CD4-positive, alpha-beta T cell treated with Interferon gamma for 1 hour (primary cell): ENCODE measurements at regions not wholly inside any gene's neighbourhood (a gene's known extent, or its start where the extent isn't known, plus 50 kb on each side); places are given as distances from the start of the nearest gene placed in this dataset.

Experiments used
- DNase-seq: peaks from one replicate; pipeline ENCODE4 v3.0.0-alpha.2; 2020

DNA sequence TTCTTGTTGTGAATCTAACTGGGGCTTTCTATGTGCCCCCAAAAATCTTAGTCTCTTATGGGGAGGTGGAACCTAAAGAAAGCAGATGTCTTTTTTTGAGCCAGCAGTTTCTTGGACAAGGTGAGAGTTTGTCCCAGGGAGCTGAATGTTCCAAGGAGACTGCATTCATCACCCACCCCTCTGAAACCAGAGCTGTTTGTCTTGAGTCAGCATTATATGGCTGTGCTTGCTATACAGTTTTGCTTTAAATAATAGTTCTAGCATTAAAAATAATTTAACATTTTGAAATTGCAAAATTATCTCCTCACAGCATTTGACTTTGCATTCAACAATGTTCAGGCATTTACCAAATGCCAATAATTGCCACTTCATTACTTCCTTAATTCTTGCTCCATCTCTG is 813.3 kb downstream of the BCL11B start:
- DNase-seq, result no peak

DNA sequence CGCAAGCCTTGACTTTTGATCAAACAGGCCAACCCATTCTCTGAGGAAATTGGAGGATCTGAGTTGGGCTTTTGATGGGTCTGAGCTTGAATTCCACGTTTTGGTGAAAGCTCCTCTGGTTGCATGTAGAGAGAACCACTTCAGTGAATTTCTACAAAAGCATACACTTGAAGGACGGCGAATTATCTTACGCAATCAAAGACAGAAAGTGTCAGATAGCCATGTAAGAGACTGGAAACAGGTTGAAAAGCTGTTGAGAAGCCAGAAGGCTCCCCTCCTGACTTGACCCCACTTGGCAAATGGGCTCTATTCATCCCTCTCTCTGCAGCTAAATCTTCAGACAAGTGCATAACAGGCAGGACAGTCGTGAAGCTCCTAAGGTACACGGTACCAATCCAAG is 809.1 kb downstream of the BCL11B start:
- DNase-seq, result no peak

DNA sequence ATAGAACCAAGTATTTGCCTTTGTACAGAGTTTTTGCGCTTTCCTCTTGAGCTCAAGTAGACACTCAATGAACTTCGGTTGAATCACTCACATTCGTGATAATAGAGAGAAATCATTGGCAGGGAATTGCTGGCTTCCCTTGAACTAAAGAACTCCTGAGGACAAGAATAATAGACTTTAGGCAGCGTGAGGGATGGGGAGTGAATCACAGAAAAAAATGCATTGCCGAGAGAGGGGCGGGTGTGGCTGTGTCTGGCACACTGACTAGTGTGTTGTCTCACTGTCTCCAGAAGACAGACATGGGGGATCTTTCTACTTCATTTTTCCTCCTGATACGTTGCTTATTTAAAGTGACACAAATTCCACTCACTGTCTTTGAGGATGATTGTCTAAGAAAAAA is 805.2 kb downstream of the BCL11B start:
- DNase-seq, result no peak

DNA sequence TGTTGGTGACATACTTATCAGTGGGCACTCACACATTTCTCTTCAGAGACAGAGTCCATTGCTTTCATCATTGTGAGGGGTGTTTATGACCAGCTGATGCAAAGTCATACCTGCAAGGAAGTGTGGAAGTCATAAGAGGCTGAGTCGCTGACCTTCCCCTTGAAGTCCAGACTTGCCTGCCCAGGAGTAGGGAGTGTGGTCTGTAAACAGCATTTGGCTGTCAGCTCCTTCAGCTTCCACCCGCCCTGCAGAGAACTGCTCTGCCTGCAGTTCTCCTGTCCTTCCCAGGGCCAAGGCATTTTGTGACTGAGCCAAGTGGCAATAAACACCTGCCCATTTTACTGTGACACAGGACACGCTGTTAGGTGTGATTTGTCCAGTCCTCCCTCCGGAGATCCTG is 801.3 kb downstream of the BCL11B start:
- no peak for DNase-seq

DNA sequence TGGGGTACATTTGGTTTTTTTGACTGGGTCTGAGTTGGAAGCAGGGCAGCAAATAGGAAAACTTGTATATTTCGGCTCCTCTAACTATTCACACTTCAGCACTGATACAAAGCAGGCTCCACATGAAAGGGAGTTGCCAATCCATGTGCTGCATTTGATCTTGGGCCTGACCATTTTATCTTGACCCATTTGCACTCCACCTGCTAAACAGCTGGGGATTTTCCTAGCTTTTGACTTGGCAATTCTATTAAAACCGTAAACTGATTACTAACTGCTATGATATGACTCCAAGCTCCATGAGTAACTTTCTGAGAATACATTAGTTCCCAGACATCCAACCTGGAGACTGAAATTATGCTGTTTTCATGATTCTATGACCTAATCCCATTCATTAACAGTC is 797.1 kb downstream of the BCL11B start:
- DNase-seq, result no peak

DNA sequence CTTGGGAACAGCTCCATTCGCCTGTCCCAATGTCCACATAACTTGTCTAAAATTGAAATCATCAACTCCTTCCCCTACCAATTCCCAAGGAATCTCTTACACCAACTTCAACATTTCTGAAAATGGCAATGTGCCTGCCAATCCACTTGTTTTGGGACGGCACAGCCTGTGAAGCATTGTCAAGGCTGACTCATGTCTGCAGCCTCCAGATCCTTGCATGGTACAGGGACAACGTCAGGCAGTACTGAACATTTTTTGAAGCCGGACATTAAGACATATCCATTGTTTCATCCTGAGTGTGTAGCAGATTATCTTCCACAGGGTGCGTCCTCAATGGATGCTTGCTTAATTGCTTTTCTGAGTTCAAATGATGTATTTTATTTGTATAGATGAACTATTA is 794.1 kb downstream of the BCL11B start:
- no peak for DNase-seq

DNA sequence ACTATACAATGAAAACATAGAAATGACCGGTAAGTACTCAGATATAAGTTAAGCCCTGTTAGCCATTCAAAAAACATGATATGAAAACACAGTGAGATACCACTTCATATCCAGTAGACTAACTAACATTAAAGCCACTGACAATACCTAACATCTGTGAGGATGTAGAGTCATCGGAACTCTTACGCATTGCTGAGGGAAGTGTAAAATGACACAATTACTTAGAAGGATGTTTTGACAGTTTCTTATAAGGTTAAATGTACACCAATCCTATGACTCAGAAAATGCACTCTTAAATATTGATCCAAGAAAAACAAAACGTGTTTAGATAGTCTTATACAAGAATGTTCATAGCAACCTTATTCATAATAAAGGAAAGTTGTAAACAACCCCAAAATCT is 782.9 kb downstream of the BCL11B start:
- no peak for DNase-seq

DNA sequence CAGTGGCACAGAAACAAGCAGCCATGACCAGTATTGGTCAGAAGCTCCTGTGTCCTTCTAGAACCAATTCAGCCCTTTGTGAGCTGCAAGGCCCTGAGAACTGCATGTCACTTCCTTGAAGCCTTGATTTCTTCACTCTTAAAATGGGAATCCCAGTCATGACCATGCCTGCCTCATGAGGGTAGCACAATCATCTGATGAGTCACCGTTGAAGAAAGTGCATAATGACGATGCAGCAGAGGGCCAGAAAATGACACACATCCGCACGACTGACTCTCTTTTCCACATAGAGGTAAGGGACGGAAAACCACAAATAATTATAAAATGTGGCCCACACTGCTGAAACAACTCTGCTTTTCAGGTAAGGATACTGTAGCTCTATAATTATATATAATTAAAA is 777.4 kb downstream of the BCL11B start:
- no peak for DNase-seq

DNA sequence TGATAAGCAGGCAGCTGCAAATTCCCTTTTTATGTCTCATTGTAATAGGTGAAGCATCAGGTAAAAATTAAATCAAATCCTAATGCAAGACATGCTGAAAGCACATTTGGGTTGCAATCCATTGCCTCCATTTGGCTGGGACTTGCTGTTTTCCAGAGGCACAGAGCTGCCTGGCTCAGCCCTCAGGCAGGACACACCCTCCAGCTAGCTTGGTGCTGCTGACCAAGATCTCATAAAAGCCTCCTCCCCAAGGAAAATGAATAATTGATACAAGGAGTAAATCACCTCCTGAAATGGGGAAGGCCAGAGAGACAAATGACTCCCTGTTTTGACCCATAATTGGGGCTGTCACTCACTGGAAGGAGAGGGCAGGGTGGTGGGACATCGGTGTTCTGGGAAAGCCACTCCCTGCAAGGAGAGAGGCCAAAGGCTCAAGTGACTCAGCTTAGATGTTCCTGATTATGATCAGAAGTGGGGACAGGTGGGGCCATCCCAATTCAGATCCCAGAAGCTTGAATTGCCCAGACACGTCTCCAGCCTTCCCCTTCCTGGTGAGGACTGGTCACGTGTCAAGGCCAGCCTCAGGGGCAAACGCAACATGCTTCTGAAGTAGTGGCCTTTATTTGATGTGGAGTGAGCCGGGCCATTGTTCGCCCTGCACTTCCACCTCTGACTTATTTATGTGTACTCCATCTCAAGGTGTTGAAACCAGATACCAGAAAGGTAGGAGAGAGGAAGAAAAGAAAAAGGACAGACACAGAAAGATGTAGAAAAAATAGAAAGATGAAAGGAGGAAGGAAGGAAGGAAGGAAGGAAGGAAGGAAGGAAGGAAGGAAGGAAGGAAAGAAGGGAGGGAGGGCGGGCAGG is 773.7 kb downstream of the BCL11B start:
- DNase-seq, result no peak

DNA sequence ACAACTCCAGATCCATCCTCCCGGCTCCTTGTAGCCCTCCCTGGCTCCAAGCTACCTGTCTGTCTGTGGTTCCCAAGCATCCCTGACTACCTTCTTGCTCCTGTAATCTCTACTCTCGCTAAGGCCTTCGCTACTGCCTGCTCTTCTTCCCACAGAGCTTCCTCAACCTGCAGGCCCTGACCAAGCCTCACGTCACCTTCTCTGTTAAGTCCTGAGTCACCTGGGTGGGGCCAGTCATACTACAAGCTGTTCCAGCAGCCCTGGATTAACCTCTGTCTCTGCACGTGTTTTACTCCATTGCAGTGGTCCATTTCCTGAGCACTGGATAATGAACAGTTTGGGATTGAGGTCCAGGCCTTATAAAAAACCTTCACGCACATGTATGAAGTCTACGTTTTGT is 770.7 kb downstream of the BCL11B start:
- DNase-seq, result no peak

DNA sequence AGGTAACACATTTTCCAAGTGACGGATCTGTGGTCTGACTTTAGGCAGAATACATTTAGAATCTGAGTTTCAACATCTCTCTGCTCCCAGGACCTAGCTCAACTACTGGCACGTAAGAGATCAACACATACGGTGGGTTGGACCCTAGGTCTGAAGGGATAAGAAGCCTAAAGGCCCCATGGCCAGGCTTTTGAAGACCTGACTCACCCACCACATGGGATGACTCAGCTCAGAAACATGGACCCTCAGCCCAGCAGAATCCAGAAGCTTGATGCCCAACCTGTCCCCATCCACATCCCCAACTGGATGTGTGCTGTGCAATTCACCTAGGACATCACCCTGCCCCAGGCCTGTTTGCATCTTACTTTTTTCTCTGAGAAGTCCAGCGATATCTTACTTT is 770.2 kb downstream of the BCL11B start:
- DNase-seq, result no peak

DNA sequence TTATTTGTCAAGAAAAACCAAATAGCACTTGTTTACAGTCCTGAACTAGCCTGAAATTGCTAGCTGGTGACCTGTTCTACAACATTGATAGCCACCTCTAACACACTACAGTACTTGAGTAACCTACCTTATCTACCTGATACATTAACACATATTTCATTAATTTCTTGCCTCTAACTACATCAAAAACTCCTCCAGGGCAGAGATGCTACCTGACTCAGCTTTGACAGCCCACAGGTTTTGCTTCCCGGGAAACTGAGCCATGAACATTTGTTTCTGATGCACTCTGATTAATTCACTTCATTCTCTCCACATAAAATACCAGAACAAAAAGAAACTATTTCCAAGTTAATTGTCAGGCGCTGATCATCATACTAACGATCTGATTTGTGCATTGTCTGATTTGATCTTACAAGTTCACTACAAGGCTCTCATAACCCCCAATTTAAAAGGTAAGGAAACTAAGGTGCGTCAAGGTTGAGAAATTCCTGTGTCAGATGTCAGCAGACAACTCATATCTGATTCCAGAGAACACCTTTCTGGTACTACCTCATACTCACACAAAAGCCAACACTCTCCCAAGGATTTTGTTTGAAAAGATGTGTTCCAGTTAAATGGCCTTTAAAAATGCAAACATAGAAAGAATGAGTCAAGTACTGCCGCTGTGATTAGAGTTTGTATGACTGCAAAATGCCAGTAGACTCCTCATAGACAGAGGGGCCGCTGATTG is 768.7 kb downstream of the BCL11B start:
- DNase-seq, result no peak

DNA sequence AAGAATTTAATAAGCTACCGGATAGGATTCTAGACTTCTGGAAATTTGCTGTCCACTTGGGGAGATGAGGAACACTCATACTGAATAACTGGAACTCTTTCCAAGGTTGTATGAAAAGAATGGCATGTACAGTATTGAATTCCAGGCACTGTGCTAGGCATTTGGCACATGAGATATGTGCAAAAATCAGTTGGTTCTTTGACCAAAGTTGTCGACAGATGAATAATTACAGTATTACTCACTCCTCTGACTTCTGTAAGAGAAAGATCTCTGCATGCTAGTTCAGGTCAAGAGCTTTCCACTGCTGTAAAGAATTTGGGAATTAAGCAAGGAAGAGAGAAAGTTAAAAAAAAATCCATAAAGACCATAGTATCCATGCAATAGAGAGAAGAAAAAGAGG is 764.7 kb downstream of the BCL11B start:
- no peak for DNase-seq

DNA sequence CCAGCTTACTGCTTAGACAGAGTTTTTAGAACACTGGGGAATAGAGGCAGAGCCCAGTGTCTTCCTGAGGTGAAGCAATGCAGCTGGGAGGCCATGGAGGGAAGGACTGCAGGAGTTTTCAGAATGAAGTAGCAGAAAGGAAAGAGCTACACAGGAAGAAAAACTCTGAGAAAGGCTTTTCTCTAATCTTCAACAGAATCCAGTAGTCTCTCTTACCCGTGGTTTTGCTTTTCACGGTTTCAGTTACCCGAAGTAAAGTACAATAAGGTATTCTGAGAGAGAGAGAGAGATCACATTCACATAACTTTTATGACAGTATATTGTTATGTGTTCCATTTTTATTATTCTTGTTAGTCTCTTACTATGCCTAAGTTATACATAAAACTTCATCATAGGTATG is 761.6 kb downstream of the BCL11B start:
- no peak for DNase-seq

DNA sequence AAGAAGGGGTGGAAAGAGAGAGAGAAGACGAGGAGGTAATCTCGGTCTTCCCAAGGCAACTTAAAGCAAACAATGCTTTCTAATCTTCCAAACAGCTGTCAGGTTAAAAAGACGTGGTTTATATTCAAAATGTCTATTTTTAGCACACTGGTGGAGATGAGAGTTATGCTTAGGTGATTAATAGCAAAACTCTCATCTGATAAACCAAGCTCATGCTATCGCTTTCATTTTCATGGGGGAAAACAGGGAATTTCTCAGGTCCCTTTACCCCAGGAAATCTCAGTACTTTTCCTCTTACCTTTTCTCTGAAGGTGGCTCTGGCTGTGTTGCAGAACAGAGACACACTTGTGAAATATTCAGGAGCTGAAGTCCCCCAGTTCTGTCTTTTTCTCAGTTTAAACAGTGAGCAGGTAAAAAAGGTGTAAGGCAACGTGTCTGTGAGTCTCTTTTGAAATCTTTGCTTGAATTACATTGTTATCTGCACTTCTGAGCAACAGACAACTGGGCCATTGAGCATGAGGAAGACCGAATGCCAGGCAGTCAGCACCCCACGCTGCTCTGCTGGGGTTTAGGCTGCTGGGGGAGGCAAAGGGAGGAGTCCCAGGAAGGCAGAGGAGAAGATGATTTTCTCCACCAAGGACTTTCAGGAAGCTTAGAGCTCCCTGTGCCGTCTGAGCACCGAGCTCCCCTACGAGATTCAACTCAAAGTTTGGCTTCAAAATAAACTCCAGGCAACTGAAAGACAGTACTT is 759.3 kb downstream of the BCL11B start:
- no peak for DNase-seq

DNA sequence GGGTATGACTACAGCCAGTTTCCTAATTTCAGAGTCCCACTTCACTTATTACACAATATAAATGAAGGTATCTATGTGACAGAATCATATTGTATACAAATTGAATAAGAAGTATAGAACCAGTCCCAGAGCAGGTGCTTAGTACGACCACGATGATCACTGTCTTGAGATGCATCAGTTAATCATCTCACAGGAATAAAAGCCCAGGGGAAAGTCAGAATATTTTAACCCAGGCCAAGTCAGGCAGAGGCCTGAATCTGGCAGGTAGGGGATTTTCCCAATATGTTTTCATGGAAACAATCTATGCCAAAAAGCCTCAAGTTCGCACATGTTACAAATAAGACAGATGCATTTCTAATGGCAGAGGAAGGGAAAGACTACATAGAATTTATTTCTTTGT is 758.4 kb downstream of the BCL11B start:
- DNase-seq, result no peak

DNA sequence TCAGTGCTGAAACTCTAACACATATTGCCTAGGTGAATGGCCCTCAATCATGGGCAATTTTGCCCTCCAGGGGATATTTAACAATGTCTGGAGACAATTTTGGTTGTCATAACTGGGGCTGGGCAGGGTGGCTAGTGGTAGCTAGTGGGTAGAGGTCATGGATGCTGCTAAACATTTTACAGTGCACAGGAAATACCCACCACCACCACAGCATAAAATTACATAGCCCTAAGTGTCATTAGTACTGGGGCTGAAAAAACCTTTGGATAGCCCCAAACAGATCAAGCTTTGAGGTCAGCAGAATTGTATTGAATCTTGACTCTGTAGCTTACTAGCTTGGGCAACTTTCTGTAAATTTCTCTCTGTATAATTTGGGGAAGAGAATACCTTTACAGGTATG is 758.0 kb downstream of the BCL11B start:
- DNase-seq, result no peak

DNA sequence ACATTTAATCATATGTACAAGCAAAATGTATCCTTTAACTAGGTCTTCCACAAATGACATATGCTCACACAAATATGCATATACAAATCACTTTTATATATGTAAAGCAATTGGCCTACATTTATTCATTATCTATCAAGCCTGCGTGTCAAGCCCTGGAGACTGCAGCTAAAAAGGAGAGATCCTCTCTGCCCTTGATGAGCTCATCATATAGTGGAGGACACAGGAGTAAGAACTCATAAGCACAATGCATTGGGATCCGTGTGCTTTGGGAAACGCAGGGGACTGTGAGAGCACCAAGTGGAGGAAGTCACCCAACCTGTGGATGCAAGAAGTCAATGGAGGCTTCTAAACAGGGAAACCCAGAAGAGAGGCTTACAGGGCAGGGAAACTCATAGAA is 735.7 kb downstream of the BCL11B start:
- no peak for DNase-seq

DNA sequence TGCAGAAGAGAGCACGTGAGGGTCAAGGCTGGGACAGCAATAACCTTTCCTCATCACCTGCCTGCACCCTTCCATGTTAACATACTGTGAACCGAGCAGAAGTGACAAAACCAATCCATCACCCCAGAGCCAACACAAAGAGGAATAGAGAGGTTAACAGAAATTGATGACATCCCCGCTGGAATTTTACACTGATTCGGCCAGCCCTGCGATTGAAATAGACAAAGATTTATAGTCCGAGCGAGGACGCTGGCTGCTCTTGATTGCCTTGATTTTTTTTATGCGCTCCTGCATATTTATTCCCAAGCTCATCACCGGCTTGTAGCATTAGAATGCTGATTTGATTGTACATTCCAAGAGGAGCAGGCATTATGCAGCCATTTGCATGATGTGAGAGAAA is 729.7 kb downstream of the BCL11B start:
- DNase-seq, result no peak

DNA sequence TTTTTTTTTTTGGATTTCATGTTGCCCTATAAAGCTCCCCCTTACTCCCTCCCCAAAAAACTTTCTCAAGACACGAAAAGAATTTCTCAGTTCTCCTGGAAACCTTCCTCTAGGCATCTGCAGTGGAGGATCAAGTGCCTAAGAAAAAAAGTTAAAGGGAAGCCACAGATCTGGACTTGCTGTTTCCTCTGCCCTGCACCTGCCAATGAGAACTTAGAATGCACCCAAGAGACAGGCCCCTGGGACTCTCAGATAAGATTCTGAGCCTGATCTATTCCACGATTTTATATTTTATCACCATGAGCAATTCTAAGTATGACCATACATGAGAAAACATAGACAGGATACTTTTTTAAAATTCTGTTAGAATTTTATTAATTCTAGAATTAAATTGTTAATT is 728.9 kb downstream of the BCL11B start:
- DNase-seq, result no peak

DNA sequence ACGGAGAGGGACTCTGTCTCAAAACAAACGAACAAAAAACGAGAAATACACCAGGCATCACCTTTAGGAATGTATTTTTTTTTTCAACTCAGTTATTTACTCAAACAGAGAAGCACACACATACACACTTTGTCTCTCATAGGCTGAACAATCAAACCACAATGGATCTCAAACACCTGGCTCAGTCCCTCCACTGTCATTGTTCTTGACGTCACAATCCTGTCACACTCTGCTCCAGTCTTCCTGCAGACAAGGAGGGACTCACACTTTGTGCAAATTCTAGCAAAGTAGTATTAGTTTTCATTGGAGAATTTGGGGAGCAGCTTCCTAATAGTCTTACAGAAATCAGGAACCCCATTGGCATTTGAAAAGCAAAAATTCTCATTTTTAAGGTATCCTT is 727.8 kb downstream of the BCL11B start:
- DNase-seq, result no peak

DNA sequence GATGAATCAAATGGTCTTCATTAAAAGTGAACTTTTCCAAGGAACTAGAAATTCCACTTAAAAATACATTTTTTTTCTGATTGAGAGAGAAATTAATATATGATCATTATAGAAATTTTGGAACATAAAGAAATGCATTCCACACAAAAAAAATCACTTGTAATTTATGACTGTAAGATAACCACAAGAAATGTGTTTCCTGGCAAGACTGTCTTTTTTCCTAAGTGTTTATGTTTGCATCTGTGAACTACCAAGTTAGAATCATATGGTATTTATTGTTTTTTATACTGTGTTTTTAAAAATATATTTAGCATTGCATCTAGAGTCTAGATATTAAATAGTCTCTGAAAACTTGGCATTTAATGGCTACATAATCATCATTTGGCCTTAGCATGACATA is 726.8 kb downstream of the BCL11B start:
- no peak for DNase-seq

DNA sequence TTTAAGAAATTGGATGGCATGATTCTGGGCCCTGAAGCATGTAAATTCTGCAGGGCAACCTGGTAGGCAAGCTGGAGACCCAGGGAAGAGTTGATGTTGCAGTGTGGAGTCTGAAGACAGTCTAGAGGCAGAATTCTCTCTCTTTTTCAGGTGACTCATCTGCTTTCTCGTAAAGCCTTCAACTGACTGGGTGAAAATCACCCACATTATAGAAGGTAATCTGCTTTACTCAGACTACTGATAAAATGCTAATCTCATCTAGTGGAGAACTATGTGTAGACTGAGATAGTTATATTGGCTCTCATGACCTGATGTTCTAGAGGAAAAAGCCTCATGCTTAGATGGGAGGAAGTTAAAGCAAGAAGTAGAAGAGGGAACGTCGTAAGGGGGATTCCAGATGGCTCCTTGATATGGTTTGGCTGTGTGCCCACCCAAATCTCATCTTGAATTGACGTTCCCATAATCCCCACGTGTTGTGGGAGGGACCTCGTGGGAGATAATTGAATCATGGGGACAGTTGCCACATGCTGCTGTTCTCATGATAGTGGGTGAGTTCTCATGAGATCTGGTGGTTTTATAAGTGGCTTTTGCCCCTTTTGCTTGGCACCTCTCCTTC is 723.8 kb downstream of the BCL11B start:
- no peak for DNase-seq
